Fibroblast of mammary gland (primary cell): ENCODE measurements at regions not wholly inside any gene's neighbourhood (a gene's known extent, or its start where the extent isn't known, plus 50 kb on each side); places are given as distances from the start of the nearest gene placed in this dataset.
A peak's percentile ranks its signal among the peaks of the same experiment; 100 is the strongest.
"Not testable (repeated sequence)": the region's sequence is repeated elsewhere in the genome, so short reads cannot be mapped to it uniquely, and the experiment has no call there.

Source experiments
- DNase-seq: peaks from one replicate; pipeline ENCODE4 v3.0.0-alpha.2; 2010; ENCODE audit warnings: low read depth
- H3K4me3 ChIP-seq: 2 replicates; pipeline ENCODE4 v1.5.1; 2011; ENCODE audit warnings: low read depth, mild to moderate bottlenecking, low read length, moderate library complexity; ENCODE audit not compliant: control insufficient read depth
- TF ChIP-seq, protein P1 (sequence below): conservative IDR thresholded peaks from 2 replicates; pipeline ENCODE4 v1.5.1; 2011; ENCODE audit warnings: low read depth, low read length, inconsistent platforms; ENCODE audit not compliant: control insufficient read depth, insufficient read depth

DNA sequence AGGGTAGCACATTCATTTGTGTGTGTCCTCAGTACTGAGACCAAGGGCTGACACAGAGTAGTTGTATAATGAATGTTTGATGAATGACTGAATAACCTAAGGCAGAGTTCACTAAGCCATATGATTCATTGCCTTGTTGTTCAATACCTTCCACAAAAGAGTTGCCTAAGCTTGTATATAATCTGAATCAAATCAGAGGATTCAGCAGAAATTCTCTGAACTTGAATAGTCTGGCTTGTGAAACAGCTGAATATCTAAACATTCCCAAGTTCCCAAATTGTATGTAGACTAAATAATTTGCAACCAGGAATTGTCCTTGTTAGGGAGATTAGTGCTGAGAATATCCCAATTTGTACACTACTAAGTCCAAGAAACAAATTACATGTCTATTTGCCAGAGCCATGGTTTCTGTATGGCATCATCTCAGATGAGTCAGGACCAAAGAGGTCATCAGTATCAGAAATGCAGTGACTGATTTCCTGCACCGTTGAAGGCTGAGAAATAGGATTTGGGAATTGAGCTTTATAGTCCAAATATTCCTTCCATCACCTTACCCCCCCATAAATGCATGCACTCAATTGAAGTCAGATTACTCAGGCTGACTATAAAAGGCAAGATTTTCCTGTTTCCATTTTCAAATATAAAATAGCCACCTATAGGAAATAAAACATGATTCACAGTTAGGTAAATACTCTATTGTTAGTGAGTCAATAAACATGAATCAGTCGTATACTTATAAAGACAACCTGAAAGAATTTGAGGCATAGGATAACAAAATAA lies 168.7 kb downstream of the PHLDA1 start:
- no peak overlapping the region for H3K4me3 ChIP-seq
- DNase-seq: peak; percentile 89
- TF ChIP-seq, protein P1, sequence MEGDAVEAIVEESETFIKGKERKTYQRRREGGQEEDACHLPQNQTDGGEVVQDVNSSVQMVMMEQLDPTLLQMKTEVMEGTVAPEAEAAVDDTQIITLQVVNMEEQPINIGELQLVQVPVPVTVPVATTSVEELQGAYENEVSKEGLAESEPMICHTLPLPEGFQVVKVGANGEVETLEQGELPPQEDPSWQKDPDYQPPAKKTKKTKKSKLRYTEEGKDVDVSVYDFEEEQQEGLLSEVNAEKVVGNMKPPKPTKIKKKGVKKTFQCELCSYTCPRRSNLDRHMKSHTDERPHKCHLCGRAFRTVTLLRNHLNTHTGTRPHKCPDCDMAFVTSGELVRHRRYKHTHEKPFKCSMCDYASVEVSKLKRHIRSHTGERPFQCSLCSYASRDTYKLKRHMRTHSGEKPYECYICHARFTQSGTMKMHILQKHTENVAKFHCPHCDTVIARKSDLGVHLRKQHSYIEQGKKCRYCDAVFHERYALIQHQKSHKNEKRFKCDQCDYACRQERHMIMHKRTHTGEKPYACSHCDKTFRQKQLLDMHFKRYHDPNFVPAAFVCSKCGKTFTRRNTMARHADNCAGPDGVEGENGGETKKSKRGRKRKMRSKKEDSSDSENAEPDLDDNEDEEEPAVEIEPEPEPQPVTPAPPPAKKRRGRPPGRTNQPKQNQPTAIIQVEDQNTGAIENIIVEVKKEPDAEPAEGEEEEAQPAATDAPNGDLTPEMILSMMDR: no peak

- TF ChIP-seq, protein P1: no peak
- peak; percentile 52 for DNase-seq
These were observed 171.7 kb downstream of the PHLDA1 start for GRCh38 chr12:75859868-75860267.

DNA sequence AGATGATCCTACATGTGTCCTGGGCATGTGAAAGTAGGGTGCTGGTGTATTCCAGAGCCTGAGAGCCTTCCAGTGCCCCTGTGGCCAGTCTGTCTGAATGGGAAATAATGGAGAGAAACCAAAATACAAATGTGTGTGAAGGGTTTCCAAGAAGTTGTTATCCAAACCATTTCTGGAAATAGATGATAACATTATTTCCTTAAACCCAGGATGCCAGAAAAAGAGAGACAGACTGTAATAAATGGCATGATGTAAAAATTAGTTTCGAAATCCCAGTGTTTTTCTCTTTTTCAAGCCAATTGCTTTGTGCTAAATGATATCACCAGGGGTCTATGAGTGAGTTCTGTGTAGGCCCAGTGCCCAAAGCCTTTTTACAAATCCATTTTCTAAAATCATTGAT lies 175.3 kb downstream of the PHLDA1 start:
- no peak overlapping the region for H3K4me3 ChIP-seq
- DNase-seq: peak; percentile 46
- TF ChIP-seq, protein P1: no peak

More at GRCh38 chr12:75859868-75860267, 171.7 kb downstream of the PHLDA1 start:
- no peak overlapping the region for H3K4me3 ChIP-seq

GRCh38 chr12:75855360-75855759 lies 176.2 kb downstream of the PHLDA1 start:
- DNase-seq: no peak
- no peak overlapping the region for H3K4me3 ChIP-seq
- TF ChIP-seq, protein P1: no peak

- TF ChIP-seq, protein P1: no peak
- no peak overlapping the region for H3K4me3 ChIP-seq
- peak; percentile 90 for DNase-seq
These were observed 176.8 kb downstream of the PHLDA1 start for GRCh38 chr12:75854681-75855309.

DNA sequence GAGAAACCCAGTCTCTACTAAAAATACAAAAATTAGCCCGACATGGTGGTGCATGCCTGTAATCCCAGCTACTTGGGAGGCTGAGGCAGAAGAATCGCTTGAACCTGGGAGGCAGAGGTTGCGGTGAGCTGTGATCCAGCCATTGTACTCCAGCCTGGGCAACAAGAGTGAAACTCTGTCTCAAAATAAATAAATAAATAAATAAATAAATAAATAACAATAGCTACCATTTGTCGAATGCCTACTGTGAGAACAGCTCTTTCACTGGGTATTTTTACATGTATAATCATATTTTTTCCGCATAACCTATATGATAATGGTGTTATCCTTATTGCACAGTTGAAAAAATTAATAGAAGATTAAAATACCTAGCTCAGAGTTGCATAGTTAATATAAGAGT lies 177.4 kb downstream of the PHLDA1 start:
- H3K4me3 ChIP-seq, DNase-seq: not testable (repeated sequence)

DNA sequence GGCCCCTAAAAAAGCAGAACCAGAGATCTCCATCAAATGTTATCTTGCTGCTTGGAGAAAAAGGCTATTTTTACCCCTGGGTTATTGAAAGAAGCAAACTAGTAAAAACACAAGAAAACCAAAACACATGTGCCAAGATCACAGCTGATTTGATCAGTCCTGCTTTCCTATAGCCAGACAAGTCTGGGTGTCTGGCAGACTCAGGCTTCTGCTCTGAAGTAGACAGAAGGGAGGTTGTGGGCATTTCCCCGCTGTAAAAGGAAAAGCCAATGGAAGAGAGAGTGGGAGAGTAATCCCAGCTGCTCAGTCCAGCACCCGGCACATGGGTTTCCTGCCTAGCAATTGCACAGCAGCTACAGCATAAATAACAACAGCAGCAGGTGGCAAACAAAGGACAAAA lies 177.9 kb downstream of the PHLDA1 start:
- TF ChIP-seq, protein P1: no peak
- no peak overlapping the region for H3K4me3 ChIP-seq
- no peak for DNase-seq
